ENCODE measurements at regions not wholly inside any gene's neighbourhood (a gene's known extent, or its start where the extent isn't known, plus 50 kb on each side); places are given as distances from the start of the nearest gene placed in this dataset.
"Not testable (repeated sequence)": the region's sequence is repeated elsewhere in the genome, so short reads cannot be mapped to it uniquely, and the experiment has no call there.

- in situ Hi-C loops (cut with HindIII; ENCODE audit: low sequenced_read_pairs): no loop called here
Observed at GRCh38 chr9:34907044-34907443, 51.0 kb upstream of the PHF24 start.

GRCh38 chr9:34899535-34900158 lies 58.4 kb upstream of the PHF24 start:
- in situ Hi-C loops (cut with HindIII; ENCODE audit: low sequenced_read_pairs): no loop called here

GRCh38 chr9:34898846-34899245 lies 59.2 kb upstream of the PHF24 start:
- in situ Hi-C loops (cut with HindIII; ENCODE audit: low sequenced_read_pairs): no loop called here

GRCh38 chr9:34896112-34896511 lies 62.0 kb upstream of the PHF24 start:
- in situ Hi-C loops (cut with HindIII; ENCODE audit: low sequenced_read_pairs): no loop called here

GRCh38 chr9:34892886-34893285 lies 65.2 kb upstream of the PHF24 start:
- in situ Hi-C loops (cut with HindIII; ENCODE audit: low sequenced_read_pairs): loop anchor here (5.0 kb wide), 1 partner anchor 84 kb away; no protein-coding TSS in a partner anchor

- in situ Hi-C loops (cut with HindIII; ENCODE audit: low sequenced_read_pairs): loop anchor here (5.0 kb wide), 1 partner anchor 86 kb away; no protein-coding TSS in a partner anchor
Observed at GRCh38 chr9:34891386-34891785, 66.7 kb upstream of the PHF24 start.

GRCh38 chr9:34887841-34888240 lies 70.2 kb upstream of the PHF24 start:
- in situ Hi-C loops (cut with HindIII; ENCODE audit: low sequenced_read_pairs): no loop called here

GRCh38 chr9:34884747-34885189 lies 73.3 kb upstream of the PHF24 start:
- in situ Hi-C loops (cut with HindIII; ENCODE audit: low sequenced_read_pairs): no loop called here

- in situ Hi-C loops (cut with HindIII; ENCODE audit: low sequenced_read_pairs): no loop called here
Observed at GRCh38 chr9:34876096-34876495, 82.0 kb upstream of the PHF24 start.

- in situ Hi-C loops (cut with HindIII; ENCODE audit: low sequenced_read_pairs): no loop called here
Observed at GRCh38 chr9:34869390-34869789, 88.7 kb upstream of the PHF24 start.

GRCh38 chr9:34866614-34867013 lies 91.5 kb upstream of the PHF24 start:
- in situ Hi-C loops (cut with HindIII; ENCODE audit: low sequenced_read_pairs): no loop called here

GRCh38 chr9:34863426-34863825 lies 94.7 kb upstream of the PHF24 start:
- in situ Hi-C loops (cut with HindIII; ENCODE audit: low sequenced_read_pairs): no loop called here

GRCh38 chr9:34862836-34863235 lies 95.2 kb upstream of the PHF24 start:
- in situ Hi-C loops (cut with HindIII; ENCODE audit: low sequenced_read_pairs): no loop called here

- in situ Hi-C loops (cut with HindIII; ENCODE audit: low sequenced_read_pairs): no loop called here
Observed at GRCh38 chr9:34862043-34862442, 96.0 kb upstream of the PHF24 start.

- in situ Hi-C loops (cut with HindIII; ENCODE audit: low sequenced_read_pairs): not testable (repeated sequence)
Observed at GRCh38 chr9:34855016-34855415, 103.1 kb upstream of the PHF24 start.

- in situ Hi-C loops (cut with HindIII; ENCODE audit: low sequenced_read_pairs): no loop called here
Observed at GRCh38 chr9:34830068-34830467, 120.1 kb upstream of the CCL21 start.

GRCh38 chr9:34826999-34827538 lies 117.1 kb upstream of the CCL21 start:
- in situ Hi-C loops (cut with HindIII; ENCODE audit: low sequenced_read_pairs): no loop called here

- in situ Hi-C loops (cut with HindIII; ENCODE audit: low sequenced_read_pairs): no loop called here
Observed at GRCh38 chr9:34825775-34826174, 115.8 kb upstream of the CCL21 start.

- in situ Hi-C loops (cut with HindIII; ENCODE audit: low sequenced_read_pairs): no loop called here
Observed at GRCh38 chr9:34823778-34824177, 113.8 kb upstream of the CCL21 start.

- in situ Hi-C loops (cut with HindIII; ENCODE audit: low sequenced_read_pairs): no loop called here
Observed at GRCh38 chr9:34810187-34810524, 100.2 kb upstream of the CCL21 start.

GRCh38 chr9:34809504-34810186 lies 99.7 kb upstream of the CCL21 start:
- in situ Hi-C loops (cut with HindIII; ENCODE audit: low sequenced_read_pairs): no loop called here

GRCh38 chr9:34802916-34803315 lies 93.0 kb upstream of the CCL21 start:
- in situ Hi-C loops (cut with HindIII; ENCODE audit: low sequenced_read_pairs): no loop called here
